WI38 (cell line): ENCODE measurements at regions not wholly inside any gene's neighbourhood (a gene's known extent, or its start where the extent isn't known, plus 50 kb on each side); places are given as distances from the start of the nearest gene placed in this dataset.

Experiments used
- H3K4me3 ChIP-seq: 2 replicates; pipeline ENCODE4 v1.5.1; 2011; ENCODE audit warnings: low read depth, mild to moderate bottlenecking, control low read depth, low read length
- CTCF ChIP-seq: IDR thresholded peaks from 2 replicates; pipeline ENCODE4 v1.5.1; 2012; ENCODE audit warnings: low read depth, mild to moderate bottlenecking, control low read depth, low read length

GRCh38 chr2:235148201-235149170, 196.7 kb downstream of the SH3BP4 start:
- TF ChIP-seq CTCF, result no peak
- no peak overlapping the region for H3K4me3 ChIP-seq

- no peak for TF ChIP-seq CTCF
- no peak overlapping the region for H3K4me3 ChIP-seq
Observed at GRCh38 chr2:235149240-235149659, 197.4 kb downstream of the SH3BP4 start.

GRCh38 chr2:235149736-235150135, 197.9 kb downstream of the SH3BP4 start:
- no peak overlapping the region for H3K4me3 ChIP-seq
- TF ChIP-seq CTCF, result no peak

- H3K4me3 ChIP-seq, result no peak overlapping the region
- no peak for TF ChIP-seq CTCF
Observed at GRCh38 chr2:235151152-235151551, 199.3 kb downstream of the SH3BP4 start.

- H3K4me3 ChIP-seq, result no peak overlapping the region
- TF ChIP-seq CTCF, result no peak
Observed at GRCh38 chr2:235155163-235155562, 203.3 kb downstream of the SH3BP4 start.

- TF ChIP-seq CTCF, result no peak
Observed at GRCh38 chr2:235156055-235156454, 204.2 kb downstream of the SH3BP4 start.

GRCh38 chr2:235157746-235158482, 206.1 kb downstream of the SH3BP4 start:
- no peak overlapping the region for H3K4me3 ChIP-seq
- no peak for TF ChIP-seq CTCF

More at GRCh38 chr2:235156055-235156454, 204.2 kb downstream of the SH3BP4 start:
- H3K4me3 ChIP-seq, result no peak overlapping the region
